Left hindlimb (tissue), 1 donor: ENCODE measurements at regions not wholly inside any gene's neighbourhood (a gene's known extent, or its start where the extent isn't known, plus 50 kb on each side); places are given as distances from the start of the nearest gene placed in this dataset.

Experiments
- DNase-seq: peaks from one replicate; pipeline ENCODE4 v3.0.0-alpha.2; 2018

- no peak for DNase-seq
Measured at GRCh38 chr4:4771160-4771559, 88.3 kb upstream of the MSX1 start.

GRCh38 chr4:4770610-4771009 is 88.9 kb upstream of the MSX1 start:
- DNase-seq, result no peak

- DNase-seq, result no peak
Measured at GRCh38 chr4:4766564-4766963, 92.9 kb upstream of the MSX1 start.

GRCh38 chr4:4765811-4766210 is 93.7 kb upstream of the MSX1 start:
- no peak for DNase-seq

- no peak for DNase-seq
Measured at GRCh38 chr4:4764558-4764905, 94.9 kb upstream of the MSX1 start.

- no peak for DNase-seq
Measured at GRCh38 chr4:4763822-4764557, 95.5 kb upstream of the MSX1 start.

- no peak for DNase-seq
Measured at GRCh38 chr4:4762909-4763821, 96.3 kb upstream of the MSX1 start.

- no peak for DNase-seq
Measured at GRCh38 chr4:4762300-4762699, 97.2 kb upstream of the MSX1 start.

GRCh38 chr4:4761128-4761982 is 98.1 kb upstream of the MSX1 start:
- no peak for DNase-seq

- DNase-seq, result no peak
Measured at GRCh38 chr4:4759883-4760282, 99.6 kb upstream of the MSX1 start.

- no peak for DNase-seq
Measured at GRCh38 chr4:4759232-4759631, 100.2 kb upstream of the MSX1 start.

- DNase-seq, result no peak
Measured at GRCh38 chr4:4758681-4759080, 100.8 kb upstream of the MSX1 start.

- no peak for DNase-seq
Measured at GRCh38 chr4:4755306-4755705, 104.2 kb upstream of the MSX1 start.

- no peak for DNase-seq
Measured at GRCh38 chr4:4754641-4755040, 104.8 kb upstream of the MSX1 start.

- no peak for DNase-seq
Measured at GRCh38 chr4:4753643-4754042, 105.8 kb upstream of the MSX1 start.

GRCh38 chr4:4752576-4753401 is 106.7 kb upstream of the MSX1 start:
- DNase-seq, result no peak

GRCh38 chr4:4752025-4752424 is 107.4 kb upstream of the MSX1 start:
- DNase-seq, result no peak

GRCh38 chr4:4750187-4750586 is 109.3 kb upstream of the MSX1 start:
- DNase-seq, result no peak

GRCh38 chr4:4749137-4749536 is 110.3 kb upstream of the MSX1 start:
- no peak for DNase-seq

GRCh38 chr4:4746444-4746843 is 113.0 kb upstream of the MSX1 start:
- DNase-seq, result no peak

- no peak for DNase-seq
Measured at GRCh38 chr4:4740071-4740470, 119.4 kb upstream of the MSX1 start.

- DNase-seq, result peak; percentile 72
Measured at GRCh38 chr4:4735870-4736269, 123.6 kb upstream of the MSX1 start.
